ENCODE measurements at regions not wholly inside any gene's neighbourhood (a gene's known extent, or its start where the extent isn't known, plus 50 kb on each side); places are given as distances from the start of the nearest gene placed in this dataset.

DNA sequence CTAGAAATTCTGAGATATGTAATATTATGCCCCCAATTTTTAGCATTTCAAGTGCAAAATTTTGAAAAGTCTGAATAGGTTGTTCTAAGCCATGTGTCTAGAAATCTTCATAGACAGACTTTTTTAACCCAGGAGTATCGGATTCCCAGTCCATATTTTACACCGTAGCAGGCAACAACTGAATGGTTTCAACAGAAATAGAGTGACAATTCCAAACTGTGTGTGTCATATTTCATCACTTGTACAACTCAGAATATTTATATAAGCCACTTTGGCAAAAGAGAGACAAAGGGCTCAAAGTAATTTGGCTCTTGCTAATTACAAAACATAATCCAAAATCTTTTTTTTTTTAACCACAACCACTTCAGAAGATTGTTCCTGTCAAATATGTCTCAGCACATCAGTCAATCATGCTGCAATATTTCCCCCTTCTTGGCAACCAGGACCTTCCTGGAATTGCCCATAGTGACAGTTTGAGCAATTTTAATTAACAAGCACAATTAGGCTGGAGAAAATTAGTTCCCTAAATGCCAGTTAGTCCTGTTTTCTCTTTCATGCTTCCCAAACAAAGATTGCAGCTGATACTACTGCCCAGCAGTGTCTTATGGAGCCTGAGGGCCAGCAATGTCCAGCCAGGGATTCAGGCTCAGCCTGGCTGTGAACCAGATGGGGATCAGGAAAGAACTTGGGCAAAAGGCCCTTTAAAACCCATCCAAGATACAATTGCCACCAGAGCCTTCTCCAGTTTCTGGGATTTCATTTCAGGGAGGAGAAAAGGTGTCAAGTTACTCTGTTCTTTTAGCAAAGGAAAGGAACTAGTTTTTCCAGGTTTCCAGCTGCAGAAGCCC is 533.3 kb upstream of the GHITM start:
- TF ChIP-seq, protein P1, sequence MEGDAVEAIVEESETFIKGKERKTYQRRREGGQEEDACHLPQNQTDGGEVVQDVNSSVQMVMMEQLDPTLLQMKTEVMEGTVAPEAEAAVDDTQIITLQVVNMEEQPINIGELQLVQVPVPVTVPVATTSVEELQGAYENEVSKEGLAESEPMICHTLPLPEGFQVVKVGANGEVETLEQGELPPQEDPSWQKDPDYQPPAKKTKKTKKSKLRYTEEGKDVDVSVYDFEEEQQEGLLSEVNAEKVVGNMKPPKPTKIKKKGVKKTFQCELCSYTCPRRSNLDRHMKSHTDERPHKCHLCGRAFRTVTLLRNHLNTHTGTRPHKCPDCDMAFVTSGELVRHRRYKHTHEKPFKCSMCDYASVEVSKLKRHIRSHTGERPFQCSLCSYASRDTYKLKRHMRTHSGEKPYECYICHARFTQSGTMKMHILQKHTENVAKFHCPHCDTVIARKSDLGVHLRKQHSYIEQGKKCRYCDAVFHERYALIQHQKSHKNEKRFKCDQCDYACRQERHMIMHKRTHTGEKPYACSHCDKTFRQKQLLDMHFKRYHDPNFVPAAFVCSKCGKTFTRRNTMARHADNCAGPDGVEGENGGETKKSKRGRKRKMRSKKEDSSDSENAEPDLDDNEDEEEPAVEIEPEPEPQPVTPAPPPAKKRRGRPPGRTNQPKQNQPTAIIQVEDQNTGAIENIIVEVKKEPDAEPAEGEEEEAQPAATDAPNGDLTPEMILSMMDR (IDR thresholded peaks at IDR 0.05; ENCODE audit: low read length): no peak
- TF ChIP-seq EZH2 (IDR thresholded peaks at IDR 0.05; ENCODE audit: borderline replicate concordance, low read length): no peak

Measured in OCI-LY1 (cell line).